GM21619 (cell line): ENCODE measurements at regions not wholly inside any gene's neighbourhood (a gene's known extent, or its start where the extent isn't known, plus 50 kb on each side); places are given as distances from the start of the nearest gene placed in this dataset.
"Not testable (repeated sequence)": the region's sequence is repeated elsewhere in the genome, so short reads cannot be mapped to it uniquely, and the experiment has no call there.

Source experiments
- ATAC-seq: cut with Tn5 transposase; IDR thresholded peaks from one replicate; pipeline ENCODE4 v1.9.1; 2021; ENCODE audit not compliant: unreplicated experiment

GRCh38 chrX:906586-906985 is 276.0 kb downstream of the SHOX start:
- ATAC-seq, result no peak

GRCh38 chrX:905848-906566 is 275.4 kb downstream of the SHOX start:
- ATAC-seq, result no peak

DNA sequence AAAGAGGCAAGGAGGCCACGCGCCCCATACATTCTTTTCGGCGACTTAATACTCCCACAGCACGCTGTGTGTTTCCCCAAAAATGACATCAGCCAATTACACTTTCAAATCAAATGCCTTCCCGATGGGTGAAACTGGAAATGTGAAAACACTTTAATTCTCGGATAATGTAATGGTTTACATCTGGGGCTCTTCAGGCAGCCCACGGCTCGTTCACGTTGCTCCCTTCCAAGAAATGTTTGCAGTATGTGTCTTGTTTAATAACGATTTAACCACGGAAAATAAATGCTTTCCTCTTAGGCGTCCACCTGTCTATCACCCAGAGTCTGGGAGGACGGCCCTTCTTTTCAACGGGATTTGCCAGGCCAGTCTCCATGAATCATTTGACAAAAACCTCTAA is 272.5 kb downstream of the SHOX start:
- ATAC-seq, result no peak

DNA sequence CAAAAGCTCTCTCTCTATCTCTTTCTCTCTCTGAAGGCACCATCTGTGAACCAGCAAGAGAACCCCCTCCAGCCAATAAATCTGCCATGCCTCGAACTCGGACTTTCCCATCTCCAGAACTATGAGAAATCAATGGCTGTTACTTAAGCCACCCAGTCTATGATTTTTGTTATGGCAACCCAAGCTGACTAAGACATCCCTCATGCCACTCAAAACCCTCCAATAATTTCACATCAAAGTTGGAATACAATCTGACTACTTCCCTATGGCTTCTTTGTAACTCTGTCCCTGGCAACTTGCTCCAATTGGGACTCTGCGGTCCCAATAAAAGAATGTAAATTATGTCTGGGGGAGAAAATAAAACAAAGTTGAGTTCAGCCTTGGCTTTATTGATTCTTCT is 265.7 kb downstream of the SHOX start:
- no peak for ATAC-seq

GRCh38 chrX:889966-890651 is 259.5 kb downstream of the SHOX start:
- ATAC-seq, result no peak

GRCh38 chrX:887724-888123 is 257.1 kb downstream of the SHOX start:
- not testable (repeated sequence) for ATAC-seq

DNA sequence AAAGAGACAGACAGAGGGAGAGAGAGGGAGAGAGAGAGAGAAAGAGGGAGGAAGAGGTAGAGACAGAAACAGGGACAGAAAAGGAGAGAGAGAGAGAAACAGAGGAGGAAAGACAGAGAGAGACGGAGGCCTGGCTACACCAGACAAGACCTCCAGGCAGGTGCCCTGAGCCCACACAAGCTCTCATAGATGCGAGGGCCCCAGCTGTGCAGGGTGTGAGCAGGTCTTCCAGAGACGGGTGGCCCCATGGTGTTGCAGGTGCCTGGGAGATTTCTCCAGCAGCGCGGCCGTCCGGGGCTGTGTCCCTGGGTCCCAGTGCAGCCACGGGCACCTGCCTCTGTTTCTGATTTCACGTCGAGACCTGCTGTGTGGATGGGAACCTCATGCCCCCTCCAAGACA is 253.0 kb downstream of the SHOX start:
- ATAC-seq, result no peak

DNA sequence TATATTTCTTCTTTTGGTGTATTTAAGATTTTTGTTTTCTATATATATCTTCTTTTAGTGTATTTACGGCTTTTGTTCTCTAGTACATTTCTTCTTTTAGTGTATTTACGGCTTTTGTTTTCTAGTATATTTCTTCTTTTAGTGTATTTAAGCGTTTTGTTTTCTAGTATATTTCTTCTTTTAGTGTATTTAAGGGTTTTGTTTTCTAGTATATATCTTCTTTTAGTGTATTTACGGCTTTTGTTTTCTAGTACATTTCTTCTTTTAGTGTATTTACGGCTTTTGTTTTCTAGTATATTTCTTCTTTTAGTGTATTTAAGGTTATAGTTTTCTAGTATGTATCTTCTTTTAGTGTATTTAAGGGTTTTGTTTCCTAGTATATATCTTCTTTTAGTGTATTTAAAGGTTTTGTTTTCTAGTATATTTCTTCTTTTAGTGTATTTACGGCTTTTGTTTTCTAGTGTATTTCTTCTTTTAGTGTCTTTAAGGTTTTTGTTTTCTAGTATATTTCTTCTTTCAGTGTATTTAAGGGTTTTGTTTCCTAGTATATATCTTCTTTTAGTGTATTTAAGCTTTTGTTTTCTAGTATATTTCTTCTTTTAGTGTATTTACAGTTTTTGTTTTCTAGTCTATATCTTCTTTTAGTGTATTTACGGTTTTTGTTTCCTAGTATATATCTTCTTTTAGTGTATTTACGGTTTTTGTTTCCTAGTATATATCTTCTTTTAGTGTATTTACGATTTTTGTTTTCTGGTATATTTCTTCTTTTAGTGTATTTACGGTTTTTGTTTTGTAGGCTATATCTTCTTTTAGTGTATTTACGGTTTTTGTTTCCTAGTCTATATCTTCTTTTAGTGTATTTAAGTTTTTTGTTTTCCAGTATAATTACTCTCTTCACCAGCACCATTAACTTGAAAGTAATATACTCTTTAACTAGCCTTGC is 249.4 kb downstream of the SHOX start:
- ATAC-seq, result not testable (repeated sequence)

GRCh38 chrX:874061-874460 is 243.5 kb downstream of the SHOX start:
- ATAC-seq, result no peak

- no peak for ATAC-seq
Measured at GRCh38 chrX:873016-873415, 242.4 kb downstream of the SHOX start.

GRCh38 chrX:872090-872489 is 241.5 kb downstream of the SHOX start:
- ATAC-seq, result no peak

DNA sequence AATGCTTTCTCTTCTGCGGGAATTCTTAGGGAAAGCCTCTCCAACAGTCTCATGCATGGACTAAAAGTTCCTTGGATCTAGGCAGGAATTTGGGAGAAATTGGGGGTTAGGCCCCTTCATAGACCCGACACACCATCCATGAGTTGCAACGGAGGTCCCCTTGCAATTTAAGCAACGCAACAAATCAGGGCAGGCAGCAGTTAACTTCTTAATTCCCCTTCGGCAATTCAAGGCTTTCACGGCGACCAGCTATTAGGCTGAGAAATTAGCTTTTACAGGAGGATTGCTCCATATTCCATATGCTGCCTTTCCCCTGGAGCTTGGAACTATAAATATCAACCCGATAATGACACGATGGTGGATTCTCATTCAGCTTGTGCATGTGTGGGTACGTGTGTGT is 241.0 kb downstream of the SHOX start:
- no peak for ATAC-seq

GRCh38 chrX:867966-868647 is 237.5 kb downstream of the SHOX start:
- ATAC-seq, result no peak

- ATAC-seq, result no peak
Measured at GRCh38 chrX:867502-867901, 236.9 kb downstream of the SHOX start.

DNA sequence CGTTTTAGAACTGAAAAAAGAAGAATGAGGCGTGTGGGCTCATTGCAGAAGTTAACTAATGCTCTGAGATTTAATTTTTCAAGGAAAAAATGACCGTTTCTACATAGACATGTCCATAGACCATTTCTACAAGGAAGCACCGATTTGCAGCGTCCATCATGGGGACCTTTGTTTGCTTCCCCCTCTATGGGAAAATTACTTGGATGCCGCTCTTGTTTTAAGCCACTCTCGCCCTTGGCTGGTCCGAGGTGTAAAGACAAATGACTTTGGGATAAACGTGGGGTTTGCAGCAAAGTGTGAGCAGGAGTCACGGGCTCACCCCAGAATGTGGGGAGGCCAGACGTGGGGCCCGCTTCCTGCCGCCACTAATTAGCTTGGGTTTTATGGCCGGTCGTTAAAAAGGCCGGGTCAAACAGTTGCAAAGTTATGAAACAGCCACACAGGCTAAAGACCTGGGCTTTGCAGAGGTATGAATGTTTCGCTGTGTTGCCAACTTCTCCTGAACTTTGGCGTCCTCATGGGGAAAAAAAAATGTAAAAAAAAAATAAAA is 235.9 kb downstream of the SHOX start:
- ATAC-seq, result no peak

GRCh38 chrX:865422-865821 is 234.8 kb downstream of the SHOX start:
- no peak for ATAC-seq

- ATAC-seq, result no peak
Measured at GRCh38 chrX:861921-862320, 231.3 kb downstream of the SHOX start.

- no peak for ATAC-seq
Measured at GRCh38 chrX:861340-861890, 230.8 kb downstream of the SHOX start.

- ATAC-seq, result no peak
Measured at GRCh38 chrX:859329-859728, 228.7 kb downstream of the SHOX start.

- no peak for ATAC-seq
Measured at GRCh38 chrX:858542-859078, 228.0 kb downstream of the SHOX start.
